ENCODE measurements at regions not wholly inside any gene's neighbourhood (a gene's known extent, or its start where the extent isn't known, plus 50 kb on each side); places are given as distances from the start of the nearest gene placed in this dataset.

DNA sequence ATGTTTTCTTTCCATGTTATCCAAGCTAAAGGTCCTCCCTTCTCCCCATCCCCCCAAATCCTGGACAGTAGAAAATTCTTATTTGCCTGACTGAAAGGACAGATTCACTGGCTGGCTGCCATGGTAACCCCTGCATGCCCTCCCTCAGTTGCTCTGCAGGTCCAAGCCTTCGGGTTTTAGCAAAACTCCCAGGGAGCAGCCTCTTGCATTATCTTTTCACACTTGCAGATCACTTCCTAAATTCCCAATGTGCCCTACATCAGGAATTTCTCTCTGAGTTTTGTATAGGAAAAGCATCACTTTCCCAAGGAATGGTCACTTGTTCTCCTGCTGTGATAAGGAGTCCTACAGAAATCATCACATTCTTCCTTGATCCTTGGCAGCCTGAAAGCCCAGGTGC lies 75.0 kb upstream of the TENM4 start:
- TF ChIP-seq, protein P1, sequence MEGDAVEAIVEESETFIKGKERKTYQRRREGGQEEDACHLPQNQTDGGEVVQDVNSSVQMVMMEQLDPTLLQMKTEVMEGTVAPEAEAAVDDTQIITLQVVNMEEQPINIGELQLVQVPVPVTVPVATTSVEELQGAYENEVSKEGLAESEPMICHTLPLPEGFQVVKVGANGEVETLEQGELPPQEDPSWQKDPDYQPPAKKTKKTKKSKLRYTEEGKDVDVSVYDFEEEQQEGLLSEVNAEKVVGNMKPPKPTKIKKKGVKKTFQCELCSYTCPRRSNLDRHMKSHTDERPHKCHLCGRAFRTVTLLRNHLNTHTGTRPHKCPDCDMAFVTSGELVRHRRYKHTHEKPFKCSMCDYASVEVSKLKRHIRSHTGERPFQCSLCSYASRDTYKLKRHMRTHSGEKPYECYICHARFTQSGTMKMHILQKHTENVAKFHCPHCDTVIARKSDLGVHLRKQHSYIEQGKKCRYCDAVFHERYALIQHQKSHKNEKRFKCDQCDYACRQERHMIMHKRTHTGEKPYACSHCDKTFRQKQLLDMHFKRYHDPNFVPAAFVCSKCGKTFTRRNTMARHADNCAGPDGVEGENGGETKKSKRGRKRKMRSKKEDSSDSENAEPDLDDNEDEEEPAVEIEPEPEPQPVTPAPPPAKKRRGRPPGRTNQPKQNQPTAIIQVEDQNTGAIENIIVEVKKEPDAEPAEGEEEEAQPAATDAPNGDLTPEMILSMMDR (IDR thresholded peaks at IDR 0.05; ENCODE audit: insufficient read depth, low read length) = no peak
- TF ChIP-seq, protein P2, sequence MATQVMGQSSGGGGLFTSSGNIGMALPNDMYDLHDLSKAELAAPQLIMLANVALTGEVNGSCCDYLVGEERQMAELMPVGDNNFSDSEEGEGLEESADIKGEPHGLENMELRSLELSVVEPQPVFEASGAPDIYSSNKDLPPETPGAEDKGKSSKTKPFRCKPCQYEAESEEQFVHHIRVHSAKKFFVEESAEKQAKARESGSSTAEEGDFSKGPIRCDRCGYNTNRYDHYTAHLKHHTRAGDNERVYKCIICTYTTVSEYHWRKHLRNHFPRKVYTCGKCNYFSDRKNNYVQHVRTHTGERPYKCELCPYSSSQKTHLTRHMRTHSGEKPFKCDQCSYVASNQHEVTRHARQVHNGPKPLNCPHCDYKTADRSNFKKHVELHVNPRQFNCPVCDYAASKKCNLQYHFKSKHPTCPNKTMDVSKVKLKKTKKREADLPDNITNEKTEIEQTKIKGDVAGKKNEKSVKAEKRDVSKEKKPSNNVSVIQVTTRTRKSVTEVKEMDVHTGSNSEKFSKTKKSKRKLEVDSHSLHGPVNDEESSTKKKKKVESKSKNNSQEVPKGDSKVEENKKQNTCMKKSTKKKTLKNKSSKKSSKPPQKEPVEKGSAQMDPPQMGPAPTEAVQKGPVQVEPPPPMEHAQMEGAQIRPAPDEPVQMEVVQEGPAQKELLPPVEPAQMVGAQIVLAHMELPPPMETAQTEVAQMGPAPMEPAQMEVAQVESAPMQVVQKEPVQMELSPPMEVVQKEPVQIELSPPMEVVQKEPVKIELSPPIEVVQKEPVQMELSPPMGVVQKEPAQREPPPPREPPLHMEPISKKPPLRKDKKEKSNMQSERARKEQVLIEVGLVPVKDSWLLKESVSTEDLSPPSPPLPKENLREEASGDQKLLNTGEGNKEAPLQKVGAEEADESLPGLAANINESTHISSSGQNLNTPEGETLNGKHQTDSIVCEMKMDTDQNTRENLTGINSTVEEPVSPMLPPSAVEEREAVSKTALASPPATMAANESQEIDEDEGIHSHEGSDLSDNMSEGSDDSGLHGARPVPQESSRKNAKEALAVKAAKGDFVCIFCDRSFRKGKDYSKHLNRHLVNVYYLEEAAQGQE (IDR thresholded peaks at IDR 0.05; ENCODE audit: insufficient replicate concordance, low read depth) = no peak

All from HL-60 (cell line).